H1 (cell line): ENCODE measurements at regions not wholly inside any gene's neighbourhood (a gene's known extent, or its start where the extent isn't known, plus 50 kb on each side); places are given as distances from the start of the nearest gene placed in this dataset.

ENCODE experiments used
- ATF3 ChIP-seq: IDR thresholded peaks from 2 replicates; pipeline ENCODE4 v1.6.1; 2011; ENCODE audit warnings: low read depth, mild to moderate bottlenecking, low read length; ENCODE audit not compliant: insufficient read depth
- CHD1 ChIP-seq: IDR thresholded peaks from 2 replicates; pipeline ENCODE4 v1.6.1; 2012; ENCODE audit warnings: low read depth, low read length, improper control_type of control experiment
- FOSL1 ChIP-seq: IDR thresholded peaks from 2 replicates; pipeline ENCODE4 v1.6.1; 2011; ENCODE audit warnings: mild to moderate bottlenecking, low read depth, low read length, moderate library complexity; ENCODE audit not compliant: insufficient read depth
- MAFK ChIP-seq: IDR thresholded peaks from 2 replicates; pipeline ENCODE4 v1.6.1; 2012; ENCODE audit warnings: low read depth, mild to moderate bottlenecking, improper control_type of control experiment, low read length
- NRF1 ChIP-seq: IDR thresholded peaks from 2 replicates; pipeline ENCODE4 v1.6.1; 2011; ENCODE audit warnings: mild to moderate bottlenecking, low read depth, low read length, improper control_type of control experiment
- SAP30 ChIP-seq: fragments of 300-600 bp; sonication (generic); IDR thresholded peaks from 2 replicates; pipeline ENCODE4 v1.7.1; 2012; ENCODE audit warnings: low read length, moderate library complexity, mild to moderate bottlenecking, inconsistent platforms; ENCODE audit not compliant: insufficient read depth, insufficient replicate concordance
- TCF12 ChIP-seq: IDR thresholded peaks from 2 replicates; pipeline ENCODE4 v1.6.1; 2011; ENCODE audit warnings: low read depth, mild to moderate bottlenecking, low read length

DNA sequence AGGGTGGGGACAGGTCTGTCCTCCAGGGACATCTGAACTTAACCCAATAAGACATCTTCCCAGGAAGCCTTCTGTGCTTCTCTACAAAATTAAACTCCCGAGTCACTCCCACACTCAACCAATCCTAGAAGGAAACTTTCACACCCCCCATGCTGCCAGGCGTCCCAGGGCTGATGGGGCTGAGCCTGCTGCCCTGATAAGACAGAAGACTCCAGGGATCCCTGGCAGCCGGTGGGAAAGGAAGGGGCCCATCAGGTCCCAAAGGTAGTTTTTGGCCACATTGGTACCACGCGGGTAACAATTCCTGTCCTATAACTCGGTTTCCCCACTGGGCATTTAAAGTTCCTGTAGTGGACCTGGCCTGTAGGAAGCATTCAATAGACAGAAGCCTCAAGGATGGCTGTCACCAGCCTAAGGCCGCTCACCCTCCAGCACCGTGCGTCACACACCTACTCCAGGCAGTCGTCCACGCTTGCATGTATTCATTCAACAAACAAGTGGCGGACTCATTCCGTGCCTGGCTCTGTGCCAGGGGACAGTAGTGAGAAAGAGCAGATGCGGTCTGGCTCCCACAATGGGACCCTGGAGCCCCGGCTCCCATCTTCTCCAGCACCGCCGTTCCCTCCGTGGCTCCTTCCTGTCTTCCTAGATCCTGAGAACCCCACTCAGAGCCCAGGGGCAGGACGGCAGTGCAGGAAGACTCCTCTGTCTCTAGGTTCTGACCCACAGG lies 465.2 kb downstream of the NPHP4 start (continued):
- TF ChIP-seq SAP30 (no peak), TCF12 (no peak), NRF1 (no peak), ATF3 (no peak), FOSL1 (no peak), MAFK (no peak), CHD1 (no peak)
- TF ChIP-seq, all 59 proteins: peak for 0
